ENCODE measurements at regions not wholly inside any gene's neighbourhood (a gene's known extent, or its start where the extent isn't known, plus 50 kb on each side); places are given as distances from the start of the nearest gene placed in this dataset.
"Not testable (repeated sequence)": the region's sequence is repeated elsewhere in the genome, so short reads cannot be mapped to it uniquely, and the experiment has no call there.

GRCh38 chrX:45842207-45842925 lies 641.7 kb upstream of the DIPK2B start:
- DNase-seq (ENCODE audit: extremely low read depth in 1 of 2, low read depth in 1 of 2) = no peak

DNA sequence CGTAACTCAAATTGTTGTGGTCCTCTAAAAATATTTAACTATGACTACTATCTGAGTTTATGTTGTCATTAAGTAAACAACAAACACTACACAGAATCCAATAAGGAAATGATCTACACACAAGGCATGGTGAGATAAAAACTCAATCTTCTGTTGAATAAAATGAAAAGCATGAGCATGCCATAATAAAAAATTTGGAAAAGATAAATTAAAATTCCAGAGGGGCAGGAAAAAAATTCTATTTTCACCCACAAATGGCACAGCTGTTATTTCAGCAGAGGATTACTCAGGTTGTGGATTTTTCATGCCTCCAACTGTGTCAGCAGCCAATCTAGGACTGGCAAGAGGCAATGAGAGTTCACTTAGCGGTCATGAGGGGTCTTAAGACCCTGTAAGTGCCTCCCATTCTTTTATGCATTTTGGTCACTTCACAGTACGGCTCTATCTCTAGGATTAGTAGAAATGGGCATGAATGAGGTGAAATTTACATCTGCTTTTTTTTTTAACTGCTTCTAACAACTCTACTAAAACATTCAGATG lies 639.8 kb upstream of the DIPK2B start:
- DNase-seq (ENCODE audit: extremely low read depth in 1 of 2, low read depth in 1 of 2) = no peak

DNA sequence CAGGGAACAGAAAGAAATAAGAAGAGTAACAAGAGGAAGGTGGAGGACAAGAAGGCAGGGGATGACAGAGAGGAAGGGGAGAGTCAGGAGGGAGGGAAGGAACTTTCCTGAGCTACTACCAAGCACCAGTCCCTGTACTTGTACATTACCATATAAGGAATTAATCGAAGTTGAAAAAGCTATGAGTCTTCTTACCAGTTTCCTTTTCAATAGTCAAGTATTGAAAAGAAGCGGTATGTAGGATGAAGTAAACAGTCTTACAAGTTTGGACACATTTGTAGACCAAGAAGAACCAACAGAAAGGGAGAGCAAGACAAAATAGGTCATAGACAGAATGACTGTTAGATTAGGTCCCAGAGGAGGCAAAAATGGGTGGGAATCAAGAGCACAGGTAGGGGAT lies 629.7 kb upstream of the DIPK2B start:
- DNase-seq (ENCODE audit: extremely low read depth in 1 of 2, low read depth in 1 of 2) = no peak

DNA sequence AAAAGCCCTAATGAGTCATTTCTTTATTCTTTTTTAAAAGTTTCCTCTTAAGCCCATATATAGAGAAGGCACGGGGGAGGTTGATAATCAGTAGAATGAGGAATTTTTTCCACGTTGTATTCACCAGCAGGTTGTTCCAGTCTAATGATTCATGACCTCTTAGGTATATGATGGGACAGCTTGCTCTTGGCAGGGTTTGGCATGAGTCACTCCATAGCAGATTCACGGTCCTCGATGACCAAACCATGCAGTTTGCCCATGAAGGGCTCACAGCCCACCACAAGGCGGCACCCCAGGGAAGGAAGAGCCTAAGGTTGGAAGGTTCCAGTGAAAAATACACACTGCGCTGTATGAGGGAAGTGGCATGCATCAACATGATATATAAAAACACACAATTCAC lies 623.8 kb upstream of the DIPK2B start:
- no peak for DNase-seq (ENCODE audit: extremely low read depth in 1 of 2, low read depth in 1 of 2)

GRCh38 chrX:45823536-45823935 lies 622.9 kb upstream of the DIPK2B start:
- DNase-seq (ENCODE audit: extremely low read depth in 1 of 2, low read depth in 1 of 2) = no peak

- no peak for DNase-seq (ENCODE audit: extremely low read depth in 1 of 2, low read depth in 1 of 2)
Measured at GRCh38 chrX:45822124-45822523, 621.4 kb upstream of the DIPK2B start.

DNA sequence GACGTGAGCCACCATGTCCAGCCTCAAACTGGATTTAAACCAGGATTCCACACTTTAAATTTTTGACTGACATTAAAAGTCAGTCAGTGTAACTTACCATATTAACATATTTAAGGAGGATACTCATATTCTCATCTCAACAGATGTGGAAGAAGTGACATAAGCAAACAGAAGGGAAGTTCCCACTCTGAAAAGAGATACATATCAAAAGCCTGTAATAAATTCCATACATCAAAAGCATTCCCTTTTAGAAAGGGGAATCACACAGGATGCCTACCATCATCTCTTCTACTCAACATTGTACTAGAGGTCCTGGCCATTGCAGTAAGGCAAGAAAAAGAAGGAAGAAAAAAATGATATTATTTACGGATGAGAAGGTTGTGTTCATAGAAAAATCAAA lies 618.2 kb upstream of the DIPK2B start:
- no peak for DNase-seq (ENCODE audit: extremely low read depth in 1 of 2, low read depth in 1 of 2)

DNA sequence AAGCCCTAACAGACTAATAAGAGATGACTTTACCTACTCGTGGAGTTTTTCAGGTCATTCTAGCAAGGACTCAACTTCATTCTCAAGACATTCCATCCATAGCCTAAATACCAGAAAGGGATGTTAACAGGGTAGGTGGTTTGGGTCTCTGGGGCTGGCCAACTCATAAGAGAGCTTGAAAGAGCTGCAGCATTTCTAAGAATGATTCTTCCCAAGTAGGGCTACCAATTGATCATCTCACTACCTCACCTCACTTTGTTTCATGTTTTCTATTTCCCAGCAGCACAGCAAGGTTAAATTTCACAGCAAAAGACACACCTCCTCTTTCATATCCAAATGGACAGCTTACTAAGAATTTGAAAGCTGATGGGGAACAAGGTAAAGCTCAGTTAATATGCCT lies 614.8 kb upstream of the DIPK2B start:
- DNase-seq (ENCODE audit: extremely low read depth in 1 of 2, low read depth in 1 of 2) = no peak

DNA sequence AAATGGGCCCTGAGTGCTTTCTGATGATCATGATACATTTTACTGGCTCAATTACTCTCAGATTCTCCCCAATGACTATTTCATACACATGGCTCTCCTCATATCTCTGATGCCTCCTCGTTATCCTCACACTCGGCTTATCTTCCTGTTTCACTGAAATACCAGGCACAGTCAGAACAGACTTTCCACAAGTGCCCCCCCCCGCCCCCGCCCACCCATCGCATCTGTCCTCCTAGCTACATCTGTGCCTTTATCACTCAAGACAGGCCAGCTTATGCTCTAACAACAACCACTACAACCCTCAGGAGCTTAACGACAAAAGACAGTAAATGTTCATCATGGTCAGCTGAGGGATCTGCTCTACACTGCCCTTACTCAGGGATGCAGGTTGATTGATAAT lies 610.6 kb upstream of the DIPK2B start:
- no peak for DNase-seq (ENCODE audit: extremely low read depth in 1 of 2, low read depth in 1 of 2)

DNA sequence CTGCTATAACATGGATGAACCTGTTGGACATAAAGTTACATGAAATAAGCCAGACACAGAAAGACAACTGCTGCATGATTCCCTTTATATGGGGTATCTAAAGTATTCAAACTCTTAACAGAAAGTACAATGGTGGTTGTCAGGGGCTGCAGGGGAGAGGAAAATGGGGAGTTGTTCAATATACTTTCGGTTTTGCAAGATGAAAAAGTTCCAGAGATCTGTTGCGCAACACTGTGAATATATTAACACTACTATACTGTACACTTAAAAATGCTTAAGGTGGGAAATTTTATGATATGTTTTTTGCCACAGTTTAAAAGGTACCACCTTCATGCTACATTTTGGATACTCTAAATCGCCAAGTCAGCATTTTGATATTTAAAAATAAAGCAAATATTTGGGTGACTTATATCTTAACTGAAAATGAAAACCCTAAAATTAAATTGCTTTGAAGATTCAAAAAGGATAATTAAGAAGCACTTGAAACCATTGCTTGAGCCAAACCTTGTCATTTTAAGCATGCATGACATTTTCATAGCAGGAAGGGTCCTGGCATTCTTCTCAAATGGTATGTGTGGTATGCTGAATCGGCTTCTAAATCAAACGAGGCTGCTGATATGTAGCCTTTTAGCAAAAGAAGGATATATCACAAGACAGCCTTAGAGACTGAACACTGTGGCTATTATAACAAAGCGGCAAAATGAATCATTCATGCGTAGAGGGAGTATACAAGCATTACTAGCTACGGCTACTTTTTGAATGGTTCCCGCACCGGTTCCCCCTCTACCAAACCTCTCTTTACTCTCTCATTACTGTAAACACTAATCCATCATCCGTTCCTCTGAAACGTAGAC lies 607.1 kb upstream of the DIPK2B start:
- DNase-seq (ENCODE audit: extremely low read depth in 1 of 2, low read depth in 1 of 2) = no peak

- no peak for DNase-seq (ENCODE audit: extremely low read depth in 1 of 2, low read depth in 1 of 2)
Measured at GRCh38 chrX:45806410-45807121, 605.9 kb upstream of the DIPK2B start.

GRCh38 chrX:45804276-45804675 lies 603.6 kb upstream of the DIPK2B start:
- DNase-seq (ENCODE audit: extremely low read depth in 1 of 2, low read depth in 1 of 2) = no peak

DNA sequence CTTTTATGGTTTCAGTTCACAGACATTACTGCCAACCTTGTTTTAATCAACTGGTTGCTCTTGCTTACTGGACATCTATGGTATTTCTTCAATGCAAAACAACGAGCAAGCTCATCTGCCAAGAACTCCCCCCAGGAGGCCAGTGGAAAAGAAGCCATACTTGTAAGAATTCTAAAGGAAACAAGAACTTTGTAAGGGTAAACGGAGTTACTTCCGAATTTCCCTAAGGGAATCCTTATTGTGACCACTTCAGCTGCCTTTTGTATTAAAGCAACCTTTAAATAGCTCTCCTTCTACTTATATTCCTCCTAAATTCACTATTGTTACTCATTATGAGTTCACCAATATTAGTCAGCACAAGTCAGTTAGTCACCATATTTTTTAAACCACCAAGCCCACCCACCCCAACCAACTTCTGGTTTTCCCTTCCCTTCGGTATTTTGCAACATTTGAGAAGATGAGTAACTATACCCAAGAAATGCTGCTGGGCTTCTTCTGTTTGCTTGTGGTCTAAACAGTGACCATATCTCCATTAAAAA lies 602.8 kb upstream of the DIPK2B start:
- no peak for DNase-seq (ENCODE audit: extremely low read depth in 1 of 2, low read depth in 1 of 2)

- no peak for DNase-seq (ENCODE audit: extremely low read depth in 1 of 2, low read depth in 1 of 2)
Measured at GRCh38 chrX:45801554-45801953, 600.9 kb upstream of the DIPK2B start.

DNA sequence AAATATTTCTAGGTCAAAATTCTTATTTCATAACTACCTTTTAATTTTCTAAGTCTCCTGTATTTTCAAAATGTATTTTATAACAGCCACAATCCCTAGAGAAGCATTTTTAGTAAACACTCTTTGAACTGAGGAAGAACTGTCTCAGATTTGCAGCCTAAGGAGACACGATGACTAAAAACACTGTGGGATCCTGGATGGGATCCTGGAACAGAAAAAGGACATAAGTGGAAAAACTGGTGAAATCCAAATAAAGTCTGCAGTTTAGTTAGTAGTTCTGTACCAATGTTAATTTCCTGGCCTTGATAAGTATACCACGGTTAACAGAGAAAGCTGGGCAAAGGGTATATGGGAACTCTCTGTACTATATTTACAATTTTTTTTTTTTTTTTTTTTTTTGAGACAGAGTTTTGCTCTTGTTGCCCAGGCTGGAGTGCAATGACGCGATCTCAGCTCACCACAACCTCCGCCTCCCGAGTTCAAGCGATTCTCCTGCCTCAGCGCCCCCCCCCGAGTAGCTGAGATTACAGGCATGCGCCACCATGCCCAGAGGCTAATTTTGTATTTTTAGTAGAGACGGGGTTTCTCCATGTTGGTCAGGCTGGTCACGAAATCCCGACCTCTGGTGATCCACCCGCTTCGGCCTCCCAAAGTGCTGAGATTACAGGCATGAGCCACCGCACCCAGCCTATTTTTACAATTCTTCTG lies 600.2 kb upstream of the DIPK2B start:
- not testable (repeated sequence) for DNase-seq (ENCODE audit: extremely low read depth in 1 of 2, low read depth in 1 of 2)

GRCh38 chrX:45799576-45799975 lies 598.9 kb upstream of the DIPK2B start:
- DNase-seq (ENCODE audit: extremely low read depth in 1 of 2, low read depth in 1 of 2) = no peak

GRCh38 chrX:45795546-45795945 lies 594.9 kb upstream of the DIPK2B start:
- no peak for DNase-seq (ENCODE audit: extremely low read depth in 1 of 2, low read depth in 1 of 2)

- no peak for DNase-seq (ENCODE audit: extremely low read depth in 1 of 2, low read depth in 1 of 2)
Measured at GRCh38 chrX:45794995-45795337, 594.3 kb upstream of the DIPK2B start.

DNA sequence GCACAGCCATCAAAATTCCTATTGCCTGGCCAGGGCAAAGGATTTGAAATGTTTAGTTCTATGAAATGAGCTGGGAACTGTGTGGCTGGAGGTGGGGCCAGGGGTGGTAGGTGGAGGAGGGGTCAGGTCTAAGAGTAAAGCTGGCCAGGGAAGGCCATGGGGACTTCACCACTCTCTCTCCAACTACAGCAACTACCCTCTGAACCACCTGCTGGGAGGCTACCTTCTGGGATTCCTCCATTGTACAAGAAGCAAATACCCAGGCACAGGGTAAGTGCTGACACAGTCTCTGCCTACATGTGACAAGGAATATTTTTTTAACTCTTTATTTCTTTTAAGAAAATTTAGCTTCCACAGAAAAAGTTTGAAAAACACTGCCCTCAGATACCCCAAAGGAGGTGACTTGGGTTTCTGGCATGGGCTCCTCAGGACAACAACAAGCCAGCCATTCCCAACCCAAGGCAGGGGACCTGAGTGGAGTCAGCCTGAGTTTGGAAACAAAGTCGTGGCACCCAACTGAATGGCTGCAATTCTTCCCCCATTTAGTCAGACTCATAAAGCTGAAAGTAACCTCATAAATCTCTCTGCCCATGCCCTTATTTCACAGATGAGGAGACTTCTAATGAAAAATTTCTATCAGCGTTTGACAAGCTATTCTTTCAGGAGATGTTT lies 593.8 kb upstream of the DIPK2B start:
- DNase-seq (ENCODE audit: extremely low read depth in 1 of 2, low read depth in 1 of 2) = no peak

GRCh38 chrX:45788941-45789348 lies 588.3 kb upstream of the DIPK2B start:
- no peak for DNase-seq (ENCODE audit: extremely low read depth in 1 of 2, low read depth in 1 of 2)
